Activated T-cell treated with anti-CD3 and anti-CD28 coated beads, Interleukin-2, amount 50 U/mL, for 1 hour (primary cell): ENCODE measurements at regions not wholly inside any gene's neighbourhood (a gene's known extent, or its start where the extent isn't known, plus 50 kb on each side); places are given as distances from the start of the nearest gene placed in this dataset.

Experiments used
- DNase-seq: peaks from one replicate; pipeline ENCODE4 v3.0.0-alpha.2; 2020

GRCh38 chr17:72591289-72592241 lies 470.7 kb downstream of the SOX9 start:
- no peak for DNase-seq

- DNase-seq: peak; percentile 48
Measured at GRCh38 chr17:72592242-72592966, 471.6 kb downstream of the SOX9 start.

GRCh38 chr17:72592967-72593325 lies 472.1 kb downstream of the SOX9 start:
- no peak for DNase-seq

- DNase-seq: no peak
Measured at GRCh38 chr17:72594248-72594647, 473.4 kb downstream of the SOX9 start.
